HG03045 (cell line): ENCODE measurements at regions not wholly inside any gene's neighbourhood (a gene's known extent, or its start where the extent isn't known, plus 50 kb on each side); places are given as distances from the start of the nearest gene placed in this dataset.

Experiments
- ATAC-seq: cut with Tn5 transposase; IDR thresholded peaks from one replicate; pipeline ENCODE4 v1.9.1; 2021; ENCODE audit warnings: mild to moderate bottlenecking, moderate library complexity; ENCODE audit not compliant: unreplicated experiment

GRCh38 chr22:49083607-49084006 lies 744.1 kb downstream of the BRD1 start:
- ATAC-seq, result no peak

GRCh38 chr22:49082451-49082850 lies 745.2 kb downstream of the BRD1 start:
- ATAC-seq, result no peak

GRCh38 chr22:49081926-49082325 lies 745.7 kb downstream of the BRD1 start:
- ATAC-seq, result no peak

GRCh38 chr22:49081261-49081666 lies 746.4 kb downstream of the BRD1 start:
- ATAC-seq, result no peak

- ATAC-seq, result no peak
These were observed 747.0 kb downstream of the BRD1 start for GRCh38 chr22:49080631-49081030.

GRCh38 chr22:49079743-49080500 lies 747.8 kb downstream of the BRD1 start:
- ATAC-seq, result no peak

GRCh38 chr22:49079027-49079725 lies 748.5 kb downstream of the BRD1 start:
- ATAC-seq, result no peak

GRCh38 chr22:49078076-49078710 lies 749.5 kb downstream of the BRD1 start:
- ATAC-seq, result no peak

- no peak for ATAC-seq
These were observed 750.1 kb downstream of the BRD1 start for GRCh38 chr22:49077586-49077985.

GRCh38 chr22:49077036-49077393 lies 750.7 kb downstream of the BRD1 start:
- ATAC-seq, result no peak

GRCh38 chr22:49076300-49077035 lies 751.2 kb downstream of the BRD1 start:
- ATAC-seq, result no peak

- ATAC-seq, result no peak
These were observed 752.5 kb downstream of the BRD1 start for GRCh38 chr22:49075150-49075549.

- no peak for ATAC-seq
These were observed 753.7 kb downstream of the BRD1 start for GRCh38 chr22:49073873-49074417.

GRCh38 chr22:49072996-49073645 lies 754.6 kb downstream of the BRD1 start:
- ATAC-seq, result no peak

- no peak for ATAC-seq
These were observed 757.2 kb downstream of the BRD1 start for GRCh38 chr22:49070501-49070900.

- ATAC-seq, result no peak
These were observed 758.7 kb downstream of the BRD1 start for GRCh38 chr22:49068861-49069500.

GRCh38 chr22:49067504-49067903 lies 760.2 kb downstream of the BRD1 start:
- ATAC-seq, result no peak

- no peak for ATAC-seq
These were observed 761.1 kb downstream of the BRD1 start for GRCh38 chr22:49066619-49067018.

- ATAC-seq, result no peak
These were observed 762.8 kb downstream of the BRD1 start for GRCh38 chr22:49064836-49065235.

GRCh38 chr22:49063545-49063890 lies 764.2 kb downstream of the BRD1 start:
- no peak for ATAC-seq
